ENCODE measurements at regions not wholly inside any gene's neighbourhood (a gene's known extent, or its start where the extent isn't known, plus 50 kb on each side); places are given as distances from the start of the nearest gene placed in this dataset.

GRCh38 chr5:133905424-133905823 lies 63.0 kb downstream of the C5orf15 start:
- no peak overlapping the region for H3K4me3 ChIP-seq
- no peak for ATAC-seq (ENCODE audit: insufficient number of reproducible peaks, low FRiP score, low read depth)
- no peaks in the 10 kb centered on the region for H3K27me3 ChIP-seq (replicated peaks; ENCODE audit: insufficient read depth)
- TF ChIP-seq CTCF (IDR thresholded peaks at IDR 0.05), result no peak
- no peaks in the 10 kb centered on the region for H3K4me1 ChIP-seq (ENCODE audit: control insufficient read depth in 1 of 2, low read depth in 2 of 2)
- no peaks in the 10 kb centered on the region for H3K9me3 ChIP-seq
- H3K36me3 ChIP-seq, result no peaks in the 10 kb centered on the region
- no peak for DNase-seq (ENCODE audit: low spot score)
- H3K27ac ChIP-seq, result no peak overlapping the region

DNA sequence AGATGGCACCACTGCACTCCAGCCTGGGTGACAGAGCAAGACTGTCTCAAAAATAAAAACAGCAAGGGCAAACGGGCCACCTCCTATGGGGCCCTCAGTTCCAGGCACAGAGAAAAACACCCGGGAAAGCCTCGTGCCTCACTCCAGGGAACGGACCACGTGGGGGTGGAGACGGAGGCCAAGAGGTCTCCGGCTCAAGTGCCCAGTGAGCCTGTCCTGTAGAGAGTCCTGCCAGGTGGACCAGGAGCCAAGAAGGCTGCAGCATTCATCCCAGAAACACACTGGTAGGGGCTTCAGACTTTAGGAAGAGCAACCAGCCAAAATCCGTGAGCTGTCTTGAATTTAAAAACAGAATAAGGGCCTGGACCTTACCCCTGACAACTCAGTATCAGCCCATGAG lies 63.8 kb downstream of the C5orf15 start:
- Histone ChIP-seq H3K27me3 (replicated peaks; ENCODE audit: insufficient read depth) (no peaks in the 10 kb centered on the region), H3K36me3 (no peaks in the 10 kb centered on the region), H3K27ac (no peak overlapping the region), H3K4me1 (ENCODE audit: control insufficient read depth in 1 of 2, low read depth in 2 of 2) (no peaks in the 10 kb centered on the region), H3K9me3 (no peaks in the 10 kb centered on the region), H3K4me3 (no peak overlapping the region)
- TF ChIP-seq CTCF (IDR thresholded peaks at IDR 0.05), result no peak
- no peak for DNase-seq (ENCODE audit: low spot score)
- ATAC-seq (ENCODE audit: insufficient number of reproducible peaks, low FRiP score, low read depth), result no peak

GRCh38 chr5:133902511-133903118 lies 65.8 kb downstream of the C5orf15 start:
- Histone ChIP-seq H3K27me3 (replicated peaks; ENCODE audit: insufficient read depth) (no peaks in the 10 kb centered on the region), H3K36me3 (no peaks in the 10 kb centered on the region)
- no peak for ATAC-seq (ENCODE audit: insufficient number of reproducible peaks, low FRiP score, low read depth)

GRCh38 chr5:133900534-133901270 lies 67.7 kb downstream of the C5orf15 start:
- ATAC-seq (ENCODE audit: insufficient number of reproducible peaks, low FRiP score, low read depth) (no peak), DNase-seq (ENCODE audit: low spot score) (no peak)
- Histone ChIP-seq H3K27me3 (replicated peaks; ENCODE audit: insufficient read depth) (no peaks in the 10 kb centered on the region), H3K36me3 (no peaks in the 10 kb centered on the region), H3K27ac (no peak overlapping the region), H3K4me1 (ENCODE audit: control insufficient read depth in 1 of 2, low read depth in 2 of 2) (no peaks in the 10 kb centered on the region), H3K9me3 (no peaks in the 10 kb centered on the region), H3K4me3 (no peak overlapping the region)
- TF ChIP-seq CTCF (IDR thresholded peaks at IDR 0.05), result no peak

More at GRCh38 chr5:133902511-133903118, 65.8 kb downstream of the C5orf15 start:
- no peaks in the 10 kb centered on the region for H3K9me3 ChIP-seq
- H3K4me3 ChIP-seq, result no peak overlapping the region
- H3K4me1 ChIP-seq (ENCODE audit: control insufficient read depth in 1 of 2, low read depth in 2 of 2), result no peaks in the 10 kb centered on the region
- no peak overlapping the region for H3K27ac ChIP-seq
- TF ChIP-seq CTCF (IDR thresholded peaks at IDR 0.05), result no peak
- no peak for DNase-seq (ENCODE audit: low spot score)

DNA sequence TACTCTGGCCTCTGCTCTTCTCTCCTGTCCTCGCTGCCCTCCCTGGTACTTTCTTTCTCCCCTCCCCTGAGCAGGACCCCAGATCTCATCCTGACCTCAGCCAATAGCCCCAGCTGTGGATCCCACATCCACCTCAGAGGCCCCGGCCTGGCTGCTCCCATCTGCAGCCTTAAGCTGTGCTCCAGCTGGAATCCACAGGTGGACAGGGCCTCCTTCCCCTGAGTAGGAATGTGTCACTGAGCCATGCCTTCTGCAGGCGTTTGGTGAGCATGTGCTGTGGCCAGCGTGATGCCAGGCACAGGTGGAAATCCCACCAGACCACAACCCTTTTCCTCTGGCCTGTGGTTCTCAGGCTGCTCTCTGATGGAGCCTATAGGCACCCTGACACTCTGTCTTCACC lies 68.9 kb downstream of the C5orf15 start:
- Histone ChIP-seq H3K27me3 (replicated peaks; ENCODE audit: insufficient read depth) (no peaks in the 10 kb centered on the region), H3K4me3 (no peak overlapping the region), H3K9me3 (no peaks in the 10 kb centered on the region), H3K4me1 (ENCODE audit: control insufficient read depth in 1 of 2, low read depth in 2 of 2) (no peaks in the 10 kb centered on the region), H3K36me3 (no peaks in the 10 kb centered on the region), H3K27ac (no peak overlapping the region)
- no peak for TF ChIP-seq CTCF (IDR thresholded peaks at IDR 0.05)
- DNase-seq (ENCODE audit: low spot score) (no peak), ATAC-seq (ENCODE audit: insufficient number of reproducible peaks, low FRiP score, low read depth) (no peak)

All from thoracic aorta (tissue), 2 donors.